ENCODE measurements at regions not wholly inside any gene's neighbourhood (a gene's known extent, or its start where the extent isn't known, plus 50 kb on each side); places are given as distances from the start of the nearest gene placed in this dataset.

GRCh38 chr10:4475827-4476490, 350.0 kb upstream of the AKR1E2 start:
- Mint-ChIP-seq H3K4me1 (ENCODE audit: low read depth) (peaks cover 8% of the 10 kb centered on the region), H3K4me3 (no peak overlapping the region), H3K27ac (no peak overlapping the region), H3K36me3 (ENCODE audit: insufficient read depth in 2 of 2) (peaks cover 3% of the 10 kb centered on the region in 2 donors), H3K9me3 (peaks cover 4% of the 10 kb centered on the region in 2 donors), H3K27me3 (ENCODE audit: low read depth) (peaks cover 25% of the 10 kb centered on the region)
- no peak for ATAC-seq (replicated peaks in 1 of 2)
- no peak for DNase-seq

- Mint-ChIP-seq H3K4me3 (peak overlapping the region in 1 of 2 donors; percentile 7), H3K27ac (peak overlapping the region; percentile 61), H3K27me3 (ENCODE audit: low read depth) (peaks cover 27% of the 10 kb centered on the region), H3K36me3 (ENCODE audit: insufficient read depth in 2 of 2) (peaks cover 3% of the 10 kb centered on the region in 2 donors), H3K4me1 (ENCODE audit: low read depth) (peaks cover 8% of the 10 kb centered on the region), H3K9me3 (peaks cover 4% of the 10 kb centered on the region in 2 donors)
- ATAC-seq (replicated peaks in 1 of 2) (peak in 1 of 2 donors; percentile 42), DNase-seq (no peak)
These were observed 351.2 kb upstream of the AKR1E2 start for GRCh38 chr10:4474829-4475228.

GRCh38 chr10:4473977-4474376, 352.0 kb upstream of the AKR1E2 start:
- Mint-ChIP-seq H3K9me3 (no peaks in the 10 kb centered on the region), H3K27me3 (ENCODE audit: low read depth) (peaks cover 30% of the 10 kb centered on the region), H3K27ac (no peak overlapping the region), H3K4me1 (ENCODE audit: low read depth) (peaks cover 8% of the 10 kb centered on the region), H3K4me3 (no peak overlapping the region), H3K36me3 (ENCODE audit: insufficient read depth in 2 of 2) (no peaks in the 10 kb centered on the region)
- no peak for DNase-seq
- no peak for ATAC-seq (replicated peaks in 1 of 2)

GRCh38 chr10:4472190-4472904, 353.7 kb upstream of the AKR1E2 start:
- no peaks in the 10 kb centered on the region for H3K9me3 Mint-ChIP-seq

GRCh38 chr10:4470231-4470835, 355.7 kb upstream of the AKR1E2 start:
- Mint-ChIP-seq H3K27me3 (ENCODE audit: low read depth) (peaks cover 36% of the 10 kb centered on the region), H3K4me1 (ENCODE audit: low read depth) (peaks cover 8% of the 10 kb centered on the region), H3K4me3 (no peak overlapping the region), H3K36me3 (ENCODE audit: insufficient read depth in 2 of 2) (peaks cover 0 to 1% of the 10 kb centered on the region in 2 donors), H3K27ac (no peak overlapping the region), H3K9me3 (no peaks in the 10 kb centered on the region)
- no peak for ATAC-seq (replicated peaks in 1 of 2)
- no peak for DNase-seq

More at GRCh38 chr10:4472190-4472904, 353.7 kb upstream of the AKR1E2 start:
- peaks cover 8% of the 10 kb centered on the region for H3K4me1 Mint-ChIP-seq (ENCODE audit: low read depth)
- H3K4me3 Mint-ChIP-seq, result no peak overlapping the region
- ATAC-seq (replicated peaks in 1 of 2), result no peak
- DNase-seq, result no peak
- peaks cover 0 to under 1% of the 10 kb centered on the region in 2 donors for H3K36me3 Mint-ChIP-seq (ENCODE audit: insufficient read depth in 2 of 2)
- H3K27me3 Mint-ChIP-seq (ENCODE audit: low read depth), result peaks cover 31% of the 10 kb centered on the region
- no peak overlapping the region for H3K27ac Mint-ChIP-seq

- H3K4me3 Mint-ChIP-seq, result no peak overlapping the region
- H3K9me3 Mint-ChIP-seq, result peaks cover 0 to 3% of the 10 kb centered on the region in 2 donors
- H3K36me3 Mint-ChIP-seq (ENCODE audit: insufficient read depth in 2 of 2), result peaks cover 0 to 3% of the 10 kb centered on the region in 2 donors
- no peak overlapping the region for H3K27ac Mint-ChIP-seq
- H3K4me1 Mint-ChIP-seq (ENCODE audit: low read depth), result no peaks in the 10 kb centered on the region
- DNase-seq, result no peak
- no peak for ATAC-seq (replicated peaks in 1 of 2)
- peaks cover 20% of the 10 kb centered on the region for H3K27me3 Mint-ChIP-seq (ENCODE audit: low read depth)
These were observed 358.5 kb upstream of the AKR1E2 start for GRCh38 chr10:4467481-4467880.

- Mint-ChIP-seq H3K4me3 (no peak overlapping the region), H3K27ac (no peak overlapping the region), H3K27me3 (ENCODE audit: low read depth) (peaks cover 9% of the 10 kb centered on the region), H3K9me3 (peaks cover 0 to 3% of the 10 kb centered on the region in 2 donors), H3K36me3 (ENCODE audit: insufficient read depth in 2 of 2) (peaks cover 0 to 2% of the 10 kb centered on the region in 2 donors), H3K4me1 (ENCODE audit: low read depth) (no peaks in the 10 kb centered on the region)
- DNase-seq (no peak), ATAC-seq (replicated peaks in 1 of 2) (no peak)
These were observed 365.7 kb upstream of the AKR1E2 start for GRCh38 chr10:4460267-4460666.

GRCh38 chr10:4459531-4459930, 366.5 kb upstream of the AKR1E2 start:
- peaks cover 0 to 2% of the 10 kb centered on the region in 2 donors for H3K36me3 Mint-ChIP-seq (ENCODE audit: insufficient read depth in 2 of 2)
- no peaks in the 10 kb centered on the region for H3K4me1 Mint-ChIP-seq (ENCODE audit: low read depth)
- peaks cover 9% of the 10 kb centered on the region for H3K27me3 Mint-ChIP-seq (ENCODE audit: low read depth)

GRCh38 chr10:4457597-4457996, 368.4 kb upstream of the AKR1E2 start:
- H3K27me3 Mint-ChIP-seq (ENCODE audit: low read depth), result peaks cover 11% of the 10 kb centered on the region
- ATAC-seq (replicated peaks in 1 of 2) (no peak), DNase-seq (no peak)
- H3K9me3 Mint-ChIP-seq, result no peaks in the 10 kb centered on the region
- H3K4me1 Mint-ChIP-seq (ENCODE audit: low read depth), result no peaks in the 10 kb centered on the region
- H3K36me3 Mint-ChIP-seq (ENCODE audit: insufficient read depth in 2 of 2), result no peaks in the 10 kb centered on the region
- no peak overlapping the region for H3K4me3 Mint-ChIP-seq
- no peak overlapping the region for H3K27ac Mint-ChIP-seq

More at GRCh38 chr10:4459531-4459930, 366.5 kb upstream of the AKR1E2 start:
- H3K27ac Mint-ChIP-seq, result no peak overlapping the region
- ATAC-seq (replicated peaks in 1 of 2) (no peak), DNase-seq (no peak)
- peaks cover 0 to 3% of the 10 kb centered on the region in 2 donors for H3K9me3 Mint-ChIP-seq
- H3K4me3 Mint-ChIP-seq, result no peak overlapping the region

GRCh38 chr10:4456776-4457175, 369.2 kb upstream of the AKR1E2 start:
- H3K36me3 Mint-ChIP-seq (ENCODE audit: insufficient read depth in 2 of 2), result no peaks in the 10 kb centered on the region
- no peak overlapping the region for H3K27ac Mint-ChIP-seq
- no peaks in the 10 kb centered on the region for H3K9me3 Mint-ChIP-seq
- H3K27me3 Mint-ChIP-seq (ENCODE audit: low read depth), result peaks cover 19% of the 10 kb centered on the region
- H3K4me1 Mint-ChIP-seq (ENCODE audit: low read depth), result no peaks in the 10 kb centered on the region
- no peak for DNase-seq
- no peak overlapping the region for H3K4me3 Mint-ChIP-seq
- ATAC-seq (replicated peaks in 1 of 2), result no peak

GRCh38 chr10:4456279-4456678, 369.7 kb upstream of the AKR1E2 start:
- Mint-ChIP-seq H3K36me3 (ENCODE audit: insufficient read depth in 2 of 2) (no peaks in the 10 kb centered on the region), H3K27me3 (ENCODE audit: low read depth) (peaks cover 22% of the 10 kb centered on the region), H3K4me1 (ENCODE audit: low read depth) (peaks cover under 1% of the 10 kb centered on the region), H3K4me3 (no peak overlapping the region), H3K27ac (no peak overlapping the region), H3K9me3 (no peaks in the 10 kb centered on the region)
- DNase-seq (no peak), ATAC-seq (replicated peaks in 1 of 2) (no peak)

GRCh38 chr10:4453950-4454349, 372.1 kb upstream of the AKR1E2 start:
- peaks cover 15% of the 10 kb centered on the region for H3K4me1 Mint-ChIP-seq (ENCODE audit: low read depth)
- H3K27me3 Mint-ChIP-seq (ENCODE audit: low read depth), result peaks cover 31% of the 10 kb centered on the region
- H3K27ac Mint-ChIP-seq, result no peak overlapping the region
- H3K9me3 Mint-ChIP-seq, result no peaks in the 10 kb centered on the region
- ATAC-seq (replicated peaks in 1 of 2) (no peak), DNase-seq (no peak)
- no peaks in the 10 kb centered on the region for H3K36me3 Mint-ChIP-seq (ENCODE audit: insufficient read depth in 2 of 2)
- no peak overlapping the region for H3K4me3 Mint-ChIP-seq

GRCh38 chr10:4453276-4453675, 372.7 kb upstream of the AKR1E2 start:
- ATAC-seq (replicated peaks in 1 of 2) (no peak), DNase-seq (no peak)
- no peak overlapping the region for H3K27ac Mint-ChIP-seq
- H3K36me3 Mint-ChIP-seq (ENCODE audit: insufficient read depth in 2 of 2), result no peaks in the 10 kb centered on the region
- H3K9me3 Mint-ChIP-seq, result no peaks in the 10 kb centered on the region
- H3K27me3 Mint-ChIP-seq (ENCODE audit: low read depth), result peaks cover 31% of the 10 kb centered on the region
- peaks cover 15% of the 10 kb centered on the region for H3K4me1 Mint-ChIP-seq (ENCODE audit: low read depth)
- no peak overlapping the region for H3K4me3 Mint-ChIP-seq
